ENCODE measurements at regions not wholly inside any gene's neighbourhood (a gene's known extent, or its start where the extent isn't known, plus 50 kb on each side); places are given as distances from the start of the nearest gene placed in this dataset.

GRCh38 chr5:172528440-172528839, 74.1 kb upstream of the SH3PXD2B start:
- Histone ChIP-seq H3K27me3 (no peaks in the 10 kb centered on the region), H3K4me1 (peaks cover 0 to 4% (median 0%) of the 10 kb centered on the region in 4 donors), H3K9me3 (no peaks in the 10 kb centered on the region), H3K36me3 (no peaks in the 10 kb centered on the region), H3K27ac (no peak overlapping the region), H3K4me3 (no peak overlapping the region)
- TF ChIP-seq POLR2A (IDR thresholded peaks at IDR 0.05) (no peak), CTCF (IDR thresholded peaks at IDR 0.05) (no peak)
- DNase-seq, result no peak
- 52% methylated on average over 3 of the region's 3 CpGs for WGBS (ENCODE audit: insufficient coverage, low coverage, low lambda C conversion rate, missing lambda C conversion rate)
- ATAC-seq, result no peak
- intact Hi-C loops (cut with DNase I), result no loop called here

GRCh38 chr5:172527559-172527958, 73.2 kb upstream of the SH3PXD2B start:
- no peak overlapping the region for H3K4me3 ChIP-seq
- WGBS (ENCODE audit: insufficient coverage, low coverage, low lambda C conversion rate, missing lambda C conversion rate), result 63% methylated on average over 4 of the region's 4 CpGs
- H3K27ac ChIP-seq, result no peak overlapping the region
- no peaks in the 10 kb centered on the region for H3K4me1 ChIP-seq
- no peaks in the 10 kb centered on the region for H3K27me3 ChIP-seq
- H3K9me3 ChIP-seq, result no peaks in the 10 kb centered on the region
- intact Hi-C loops (cut with DNase I), result no loop called here
- H3K36me3 ChIP-seq, result no peaks in the 10 kb centered on the region
- no peak for TF ChIP-seq POLR2A (IDR thresholded peaks at IDR 0.05)
- ATAC-seq, result peak in 3 of 4 donors; percentile 18 to 69 (median 60)
- no peak for DNase-seq

GRCh38 chr5:172525996-172526360, 71.7 kb upstream of the SH3PXD2B start:
- TF ChIP-seq POLR2A (IDR thresholded peaks at IDR 0.05) (no peak), CTCF (IDR thresholded peaks at IDR 0.05) (no peak)
- Histone ChIP-seq H3K27me3 (no peaks in the 10 kb centered on the region), H3K9me3 (peaks cover 0 to under 1% (median 0%) of the 10 kb centered on the region in 4 donors), H3K27ac (no peak overlapping the region), H3K4me3 (no peak overlapping the region), H3K4me1 (no peaks in the 10 kb centered on the region), H3K36me3 (no peaks in the 10 kb centered on the region)
- 69% methylated on average over 4 of the region's 5 CpGs for WGBS (ENCODE audit: insufficient coverage, low coverage, low lambda C conversion rate, missing lambda C conversion rate)
- ATAC-seq (no peak), DNase-seq (no peak)
- intact Hi-C loops (cut with DNase I), result no loop called here

- Histone ChIP-seq H3K36me3 (no peaks in the 10 kb centered on the region), H3K9me3 (peaks cover 0 to 4% (median 0%) of the 10 kb centered on the region in 4 donors), H3K4me3 (no peak overlapping the region), H3K4me1 (no peaks in the 10 kb centered on the region), H3K27ac (no peak overlapping the region), H3K27me3 (no peaks in the 10 kb centered on the region)
- ATAC-seq (no peak), DNase-seq (no peak)
- intact Hi-C loops (cut with DNase I), result no loop called here
- 89% methylated on average over 5 of the region's 5 CpGs for WGBS (ENCODE audit: insufficient coverage, low coverage, low lambda C conversion rate, missing lambda C conversion rate)
- TF ChIP-seq POLR2A (IDR thresholded peaks at IDR 0.05), result no peak
- TF ChIP-seq CTCF (IDR thresholded peaks at IDR 0.05), result no peak
Observed at GRCh38 chr5:172525307-172525995, 71.1 kb upstream of the SH3PXD2B start.

- no peaks in the 10 kb centered on the region for H3K36me3 ChIP-seq
- intact Hi-C loops (cut with DNase I), result no loop called here
- ATAC-seq (peak in 1 of 4 donors; percentile 21), DNase-seq (peak in 1 of 3 donors; percentile 28)
- TF ChIP-seq CTCF (IDR thresholded peaks at IDR 0.05) (no peak), POLR2A (IDR thresholded peaks at IDR 0.05) (no peak)
- no peak overlapping the region for H3K27ac ChIP-seq
- H3K9me3 ChIP-seq, result peaks cover 0 to 4% (median 0%) of the 10 kb centered on the region in 4 donors
- H3K4me3 ChIP-seq, result no peak overlapping the region
- no peaks in the 10 kb centered on the region for H3K4me1 ChIP-seq
- H3K27me3 ChIP-seq, result no peaks in the 10 kb centered on the region
- WGBS (ENCODE audit: insufficient coverage, low coverage, low lambda C conversion rate, missing lambda C conversion rate), result 40% methylated on average over 2 of the region's 6 CpGs
Observed at GRCh38 chr5:172524573-172525021, 70.3 kb upstream of the SH3PXD2B start.

Measured in right lobe of liver (tissue), 6 donors.